Fibroblast of villous mesenchyme (primary cell): ENCODE measurements at regions not wholly inside any gene's neighbourhood (a gene's known extent, or its start where the extent isn't known, plus 50 kb on each side); places are given as distances from the start of the nearest gene placed in this dataset.
A peak's percentile ranks its signal among the peaks of the same experiment; 100 is the strongest.

Experiments
- DNase-seq: peaks from one replicate; pipeline ENCODE4 v3.0.0-alpha.2; 2010; ENCODE audit warnings: low read depth
- H3K4me3 ChIP-seq: 2 replicates; pipeline ENCODE4 v1.5.1; 2011; ENCODE audit warnings: low read depth, mild to moderate bottlenecking, low read length
- CTCF ChIP-seq: IDR thresholded peaks from 2 replicates; pipeline ENCODE4 v1.5.1; 2012; ENCODE audit warnings: low read depth, mild to moderate bottlenecking, low read length; ENCODE audit not compliant: insufficient read depth

- TF ChIP-seq CTCF = no peak
- no peak overlapping the region for H3K4me3 ChIP-seq
- DNase-seq = peak; percentile 58
Observed at GRCh38 chr6:105645156-105645555, 242.3 kb upstream of the PREP start.

- DNase-seq = no peak
- H3K4me3 ChIP-seq = no peak overlapping the region
- no peak for TF ChIP-seq CTCF
Observed at GRCh38 chr6:105644691-105645090, 241.8 kb upstream of the PREP start.

- peak; percentile 32 for TF ChIP-seq CTCF
- DNase-seq = no peak
Observed at GRCh38 chr6:105644073-105644489, 241.2 kb upstream of the PREP start.

GRCh38 chr6:105642708-105643107, 239.8 kb upstream of the PREP start:
- H3K4me3 ChIP-seq = no peak overlapping the region
- peak; percentile 90 for DNase-seq
- TF ChIP-seq CTCF = no peak

More at GRCh38 chr6:105644073-105644489, 241.2 kb upstream of the PREP start:
- H3K4me3 ChIP-seq = no peak overlapping the region

GRCh38 chr6:105641504-105641903, 238.6 kb upstream of the PREP start:
- TF ChIP-seq CTCF = no peak
- H3K4me3 ChIP-seq = no peak overlapping the region
- DNase-seq = no peak

GRCh38 chr6:105639124-105639523, 236.2 kb upstream of the PREP start:
- TF ChIP-seq CTCF = no peak
- no peak overlapping the region for H3K4me3 ChIP-seq
- no peak for DNase-seq

GRCh38 chr6:105633814-105634213, 230.9 kb upstream of the PREP start:
- no peak for TF ChIP-seq CTCF
- no peak overlapping the region for H3K4me3 ChIP-seq
- no peak for DNase-seq
